ENCODE measurements at regions not wholly inside any gene's neighbourhood (a gene's known extent, or its start where the extent isn't known, plus 50 kb on each side); places are given as distances from the start of the nearest gene placed in this dataset.
"Not testable (repeated sequence)": the region's sequence is repeated elsewhere in the genome, so short reads cannot be mapped to it uniquely, and the experiment has no call there.

DNA sequence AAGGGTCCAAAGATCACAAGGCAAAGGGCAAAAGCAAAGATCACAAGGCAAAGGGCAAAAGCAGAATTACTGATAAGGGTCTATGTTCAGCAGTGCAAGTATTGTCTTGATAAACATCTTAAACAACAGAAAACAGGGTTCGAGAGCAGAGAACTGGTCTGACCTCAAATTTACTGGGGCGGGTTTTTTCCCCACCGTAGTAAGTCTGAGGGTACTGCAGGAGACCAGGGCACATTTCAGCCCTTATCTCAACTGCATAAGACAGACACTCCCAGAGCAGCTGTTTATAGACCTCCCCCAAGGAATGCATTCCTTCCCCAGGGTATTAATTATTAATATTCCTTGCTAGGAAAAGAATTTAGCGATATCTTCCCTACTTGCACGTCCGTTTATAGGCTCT lies 61.3 kb downstream of the ZNF860 start:
- not testable (repeated sequence) for H3K27ac ChIP-seq; DNase-seq; H3K4me3 ChIP-seq (ENCODE audit: low read depth, low read length); H3K36me3 ChIP-seq; H3K9me3 ChIP-seq (ENCODE audit: severe bottlenecking); H3K27me3 ChIP-seq (ENCODE audit: insufficient read depth, low read depth, severe bottlenecking)

DNA sequence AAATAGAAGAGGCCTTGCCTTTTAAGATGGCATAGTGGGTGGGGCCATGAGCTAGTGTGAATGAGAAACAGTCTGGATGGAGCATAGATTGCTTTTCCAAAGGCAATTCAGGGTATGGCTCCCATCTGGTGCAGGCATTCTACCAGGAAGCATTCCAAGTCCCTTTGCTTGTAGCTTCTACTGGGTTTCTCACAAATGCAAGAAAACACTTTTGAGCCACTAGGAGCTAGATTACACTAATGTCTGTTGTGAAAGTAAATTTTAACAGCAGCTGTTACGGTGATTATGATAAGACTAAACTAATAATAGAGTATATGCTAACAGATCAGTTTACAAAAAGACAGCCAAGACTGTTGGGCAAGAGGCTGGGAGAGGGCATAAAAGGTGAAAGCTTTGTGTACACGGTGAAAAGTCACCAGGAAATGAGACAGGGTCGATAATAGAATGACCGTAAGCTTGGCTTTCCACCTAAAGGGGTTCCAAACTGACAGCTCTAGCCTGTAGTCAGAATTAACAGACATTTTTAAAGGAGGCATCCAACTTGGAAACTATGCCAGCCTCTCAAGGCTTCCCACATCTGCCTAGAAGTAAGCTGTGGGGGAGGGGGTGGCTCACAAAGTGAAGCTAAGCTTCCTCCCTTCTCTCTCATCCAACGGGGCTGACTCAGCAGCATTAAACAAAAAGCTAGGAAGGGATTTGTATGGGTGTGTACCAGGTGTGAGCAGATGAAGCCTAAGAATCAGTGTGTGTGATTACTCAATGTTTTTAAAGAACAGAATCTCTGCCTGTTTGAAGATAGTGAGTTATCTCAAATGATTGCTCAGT lies 61.1 kb upstream of the GPD1L start:
- Histone ChIP-seq H3K27me3 (ENCODE audit: insufficient read depth, low read depth, severe bottlenecking) (no peaks in the 10 kb centered on the region), H3K27ac (peak overlapping the region; percentile 20), H3K36me3 (no peaks in the 10 kb centered on the region), H3K9me3 (ENCODE audit: severe bottlenecking) (peaks cover 3% of the 10 kb centered on the region), H3K4me3 (ENCODE audit: low read depth, low read length) (no peak overlapping the region)
- TF ChIP-seq, protein P1, sequence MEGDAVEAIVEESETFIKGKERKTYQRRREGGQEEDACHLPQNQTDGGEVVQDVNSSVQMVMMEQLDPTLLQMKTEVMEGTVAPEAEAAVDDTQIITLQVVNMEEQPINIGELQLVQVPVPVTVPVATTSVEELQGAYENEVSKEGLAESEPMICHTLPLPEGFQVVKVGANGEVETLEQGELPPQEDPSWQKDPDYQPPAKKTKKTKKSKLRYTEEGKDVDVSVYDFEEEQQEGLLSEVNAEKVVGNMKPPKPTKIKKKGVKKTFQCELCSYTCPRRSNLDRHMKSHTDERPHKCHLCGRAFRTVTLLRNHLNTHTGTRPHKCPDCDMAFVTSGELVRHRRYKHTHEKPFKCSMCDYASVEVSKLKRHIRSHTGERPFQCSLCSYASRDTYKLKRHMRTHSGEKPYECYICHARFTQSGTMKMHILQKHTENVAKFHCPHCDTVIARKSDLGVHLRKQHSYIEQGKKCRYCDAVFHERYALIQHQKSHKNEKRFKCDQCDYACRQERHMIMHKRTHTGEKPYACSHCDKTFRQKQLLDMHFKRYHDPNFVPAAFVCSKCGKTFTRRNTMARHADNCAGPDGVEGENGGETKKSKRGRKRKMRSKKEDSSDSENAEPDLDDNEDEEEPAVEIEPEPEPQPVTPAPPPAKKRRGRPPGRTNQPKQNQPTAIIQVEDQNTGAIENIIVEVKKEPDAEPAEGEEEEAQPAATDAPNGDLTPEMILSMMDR (IDR thresholded peaks at IDR 0.05; ENCODE audit: low read depth, low read length) = no peak
- peak; percentile 62 for DNase-seq

DNA sequence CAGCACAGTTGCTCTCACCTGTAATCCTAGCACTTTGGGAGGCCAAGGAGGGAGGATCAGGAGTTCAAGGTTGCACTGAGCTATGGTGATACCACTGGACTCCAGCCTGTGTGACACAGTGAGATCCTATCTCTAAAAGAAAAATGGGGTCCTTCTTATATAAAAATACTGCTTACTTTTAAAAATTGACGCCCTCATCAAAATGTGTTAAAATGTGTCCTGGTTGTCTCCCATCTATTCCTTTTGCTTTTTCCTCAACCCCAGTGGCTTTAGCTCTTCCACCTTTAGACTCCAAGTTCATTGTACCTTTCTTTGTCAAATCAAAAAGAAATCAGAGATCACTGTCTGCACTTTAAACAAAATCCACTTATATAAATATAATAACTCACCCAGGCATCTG lies 60.3 kb upstream of the GPD1L start:
- TF ChIP-seq, protein P1 (IDR thresholded peaks at IDR 0.05; ENCODE audit: low read depth, low read length) = no peak
- no peak for DNase-seq
- no peak overlapping the region for H3K27ac ChIP-seq
- no peak overlapping the region for H3K4me3 ChIP-seq (ENCODE audit: low read depth, low read length)
- H3K36me3 ChIP-seq = no peaks in the 10 kb centered on the region
- peaks cover 3% of the 10 kb centered on the region for H3K9me3 ChIP-seq (ENCODE audit: severe bottlenecking)
- H3K27me3 ChIP-seq (ENCODE audit: insufficient read depth, low read depth, severe bottlenecking) = no peaks in the 10 kb centered on the region

DNA sequence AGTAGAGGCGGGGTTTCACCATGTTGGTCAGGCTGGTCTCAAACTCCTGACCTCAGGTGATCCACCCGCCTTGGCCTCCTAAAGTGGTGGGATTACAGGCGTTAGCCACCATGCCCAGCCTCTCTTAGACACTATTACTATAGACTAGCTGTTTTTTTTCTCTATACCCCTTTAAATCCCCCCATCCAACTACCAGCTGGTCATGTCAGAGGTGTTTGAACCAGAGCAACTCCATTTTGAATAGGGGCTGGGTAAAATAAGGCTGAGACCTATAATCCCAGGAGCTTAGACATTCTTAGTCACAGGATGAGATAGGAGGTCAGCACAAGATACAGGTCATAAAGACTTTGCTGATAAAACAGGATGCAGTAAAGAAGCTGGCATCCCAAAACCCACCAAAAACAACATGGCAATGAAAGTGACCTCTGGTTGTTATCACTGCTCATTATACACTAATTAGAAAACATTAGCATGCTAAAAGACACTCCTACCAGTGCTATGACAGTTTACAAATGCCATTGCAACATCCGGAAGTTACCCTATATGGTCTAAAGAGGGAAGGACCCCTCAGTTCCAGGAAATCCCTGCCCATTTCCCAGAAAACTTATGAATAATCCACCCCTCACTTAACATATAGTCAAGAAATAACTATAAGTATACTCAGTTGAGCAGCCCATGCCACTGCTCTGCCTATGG lies 57.8 kb upstream of the GPD1L start:
- no peak for DNase-seq
- no peak overlapping the region for H3K27ac ChIP-seq
- no peaks in the 10 kb centered on the region for H3K36me3 ChIP-seq
- no peaks in the 10 kb centered on the region for H3K27me3 ChIP-seq (ENCODE audit: insufficient read depth, low read depth, severe bottlenecking)
- H3K4me3 ChIP-seq (ENCODE audit: low read depth, low read length) = no peak overlapping the region
- TF ChIP-seq, protein P1 (IDR thresholded peaks at IDR 0.05; ENCODE audit: low read depth, low read length) = no peak
- H3K9me3 ChIP-seq (ENCODE audit: severe bottlenecking) = peaks cover under 1% of the 10 kb centered on the region

DNA sequence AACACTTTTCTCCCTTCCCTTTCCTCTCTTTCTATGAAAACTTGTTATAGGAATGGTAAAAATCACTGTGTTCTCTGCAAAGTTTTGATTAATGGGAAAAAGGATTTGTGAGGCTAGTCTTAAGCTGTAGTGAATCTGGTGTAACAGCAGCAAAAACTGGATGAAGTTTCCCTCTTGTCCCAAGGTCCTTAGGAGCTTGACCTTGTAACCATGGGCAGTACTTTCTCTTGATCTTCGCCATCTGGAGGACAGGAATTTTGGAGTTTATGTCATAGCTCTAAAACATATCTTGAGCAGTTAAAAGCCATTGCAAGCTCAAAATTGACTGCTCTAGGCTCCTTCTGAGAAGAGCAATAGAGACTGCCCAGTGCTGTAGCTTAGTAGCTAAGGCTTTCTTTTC lies 56.5 kb upstream of the GPD1L start:
- H3K4me3 ChIP-seq (ENCODE audit: low read depth, low read length) = no peak overlapping the region
- H3K27ac ChIP-seq = no peak overlapping the region
- no peaks in the 10 kb centered on the region for H3K27me3 ChIP-seq (ENCODE audit: insufficient read depth, low read depth, severe bottlenecking)
- no peak for DNase-seq
- H3K9me3 ChIP-seq (ENCODE audit: severe bottlenecking) = no peaks in the 10 kb centered on the region
- H3K36me3 ChIP-seq = no peaks in the 10 kb centered on the region
- TF ChIP-seq, protein P1 (IDR thresholded peaks at IDR 0.05; ENCODE audit: low read depth, low read length) = no peak

DNA sequence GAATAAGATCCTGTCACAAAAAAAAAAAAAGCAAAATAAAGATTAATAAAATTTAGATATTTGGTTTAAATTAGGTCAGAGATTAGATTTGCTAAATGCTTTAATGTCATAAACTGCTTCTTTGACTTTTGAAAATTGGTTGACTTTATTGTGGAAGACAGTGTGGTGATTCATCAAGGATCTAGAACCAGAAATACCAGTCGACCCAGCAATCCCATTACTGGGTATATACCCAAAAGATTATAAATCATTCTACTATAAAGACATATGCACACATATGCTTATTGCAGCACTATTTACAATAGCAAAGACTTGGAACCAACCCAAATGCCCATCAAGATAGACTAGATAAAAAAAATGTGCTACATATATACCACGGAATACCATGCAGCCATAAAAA lies 54.2 kb upstream of the GPD1L start:
- DNase-seq = not testable (repeated sequence)

DNA sequence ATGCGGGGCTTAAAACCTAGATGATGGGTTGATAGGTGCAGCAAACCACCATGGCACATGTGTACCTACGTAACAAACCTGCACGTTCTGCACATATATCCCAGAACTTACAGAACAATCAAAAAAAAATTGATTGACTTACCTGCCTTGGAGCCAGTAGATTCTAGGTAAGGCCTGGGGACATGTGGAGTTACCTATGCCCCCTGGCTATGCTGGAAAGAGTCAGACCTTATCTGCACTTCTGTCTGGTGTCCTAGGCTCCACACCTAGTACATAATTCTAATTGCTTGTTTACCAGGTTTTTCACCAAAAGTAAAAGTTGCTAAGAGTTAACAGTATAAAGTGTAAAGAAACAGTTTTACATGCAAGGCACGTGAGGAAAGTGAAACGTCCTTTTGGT lies 53.6 kb upstream of the GPD1L start:
- not testable (repeated sequence) for H3K27ac ChIP-seq; H3K36me3 ChIP-seq; DNase-seq; H3K9me3 ChIP-seq (ENCODE audit: severe bottlenecking); H3K4me3 ChIP-seq (ENCODE audit: low read depth, low read length); H3K27me3 ChIP-seq (ENCODE audit: insufficient read depth, low read depth, severe bottlenecking)

More for the DNA sequence above, 54.2 kb upstream of the GPD1L start:
- not testable (repeated sequence) for H3K9me3 ChIP-seq (ENCODE audit: severe bottlenecking); H3K4me3 ChIP-seq (ENCODE audit: low read depth, low read length); H3K27me3 ChIP-seq (ENCODE audit: insufficient read depth, low read depth, severe bottlenecking); H3K36me3 ChIP-seq; H3K27ac ChIP-seq

Data from WERI-Rb-1 (cell line).